ENCODE measurements at regions not wholly inside any gene's neighbourhood (a gene's known extent, or its start where the extent isn't known, plus 50 kb on each side); places are given as distances from the start of the nearest gene placed in this dataset.

DNA sequence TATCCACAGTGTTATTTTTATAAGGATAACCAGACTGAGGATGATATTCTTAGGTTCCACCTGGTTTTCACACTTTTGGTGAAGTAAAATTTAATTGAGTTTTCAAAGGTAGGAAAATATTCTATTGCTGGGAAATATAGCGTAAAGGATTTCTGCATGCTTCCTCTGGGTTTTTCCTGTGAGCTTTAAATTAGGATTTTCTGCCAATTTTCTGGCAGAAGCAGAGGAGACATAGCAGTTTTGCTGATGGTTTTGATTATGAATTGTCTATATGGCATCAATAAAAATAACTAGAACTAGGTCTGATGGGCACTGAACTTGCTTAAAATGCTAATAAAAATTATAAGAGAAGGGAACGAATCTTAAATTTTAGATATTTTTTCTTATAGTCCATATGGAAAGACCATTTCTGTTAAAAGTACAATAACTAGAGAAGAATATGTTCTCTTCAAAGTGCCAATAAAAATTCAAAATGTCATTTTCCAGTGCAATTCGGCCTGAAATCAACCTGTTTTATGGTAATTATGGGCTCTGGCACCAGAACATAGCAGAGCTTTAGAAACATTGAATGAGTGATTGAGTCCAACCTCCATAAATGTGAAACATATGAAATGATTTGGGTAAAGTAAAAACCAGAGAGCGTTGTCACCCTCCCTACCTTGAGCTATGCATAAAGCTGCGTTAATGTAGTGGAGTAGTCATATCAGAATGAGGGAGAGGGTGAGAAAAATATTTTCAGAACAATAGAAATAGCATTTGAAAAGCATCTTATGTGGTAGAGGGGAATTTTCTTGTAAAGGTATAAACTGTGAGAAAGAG is 279.7 kb downstream of the SPRY1 start:
- Histone ChIP-seq H3K27ac (ENCODE audit: low read length) (no peak overlapping the region), H2AFZ (ENCODE audit: low read depth, low read length) (no peak overlapping the region), H3K79me2 (replicated peaks; ENCODE audit: insufficient read depth, low read length) (no peaks in the 10 kb centered on the region), H3K9me2 (ENCODE audit: insufficient read depth, low read length) (no peaks in the 10 kb centered on the region), H3K4me2 (ENCODE audit: low read length) (no peak overlapping the region), H4K20me1 (ENCODE audit: insufficient read depth) (no peaks in the 10 kb centered on the region), H3K27me3 (ENCODE audit: insufficient read depth, low read depth, low read length) (no peaks in the 10 kb centered on the region), H3K9me3 (ENCODE audit: low read length) (no peaks in the 10 kb centered on the region), H3K4me3 (ENCODE audit: low read length) (no peak overlapping the region), H3K9ac (ENCODE audit: low read length) (no peak overlapping the region), H3F3A (ENCODE audit: insufficient read depth, low read length, poor library complexity, severe bottlenecking) (no peaks in the 10 kb centered on the region), H3K36me3 (ENCODE audit: insufficient read depth, low read length) (no peaks in the 10 kb centered on the region)
- TF ChIP-seq MXI1 (conservative IDR thresholded peaks at IDR 0.05; ENCODE audit: poor library complexity, severe bottlenecking) (no peak), SMC3 (conservative IDR thresholded peaks at IDR 0.05; ENCODE audit: poor library complexity) (no peak), RAD21 (conservative IDR thresholded peaks at IDR 0.05) (no peak), EZH2 (IDR thresholded peaks at IDR 0.05; ENCODE audit: borderline replicate concordance, insufficient read depth, low read length, poor library complexity, severe bottlenecking) (no peak), POLR2AphosphoS5 (IDR thresholded peaks at IDR 0.05) (no peak), EP300 (conservative IDR thresholded peaks at IDR 0.05; ENCODE audit: poor library complexity, severe bottlenecking) (no peak)
- TF ChIP-seq, protein P1, sequence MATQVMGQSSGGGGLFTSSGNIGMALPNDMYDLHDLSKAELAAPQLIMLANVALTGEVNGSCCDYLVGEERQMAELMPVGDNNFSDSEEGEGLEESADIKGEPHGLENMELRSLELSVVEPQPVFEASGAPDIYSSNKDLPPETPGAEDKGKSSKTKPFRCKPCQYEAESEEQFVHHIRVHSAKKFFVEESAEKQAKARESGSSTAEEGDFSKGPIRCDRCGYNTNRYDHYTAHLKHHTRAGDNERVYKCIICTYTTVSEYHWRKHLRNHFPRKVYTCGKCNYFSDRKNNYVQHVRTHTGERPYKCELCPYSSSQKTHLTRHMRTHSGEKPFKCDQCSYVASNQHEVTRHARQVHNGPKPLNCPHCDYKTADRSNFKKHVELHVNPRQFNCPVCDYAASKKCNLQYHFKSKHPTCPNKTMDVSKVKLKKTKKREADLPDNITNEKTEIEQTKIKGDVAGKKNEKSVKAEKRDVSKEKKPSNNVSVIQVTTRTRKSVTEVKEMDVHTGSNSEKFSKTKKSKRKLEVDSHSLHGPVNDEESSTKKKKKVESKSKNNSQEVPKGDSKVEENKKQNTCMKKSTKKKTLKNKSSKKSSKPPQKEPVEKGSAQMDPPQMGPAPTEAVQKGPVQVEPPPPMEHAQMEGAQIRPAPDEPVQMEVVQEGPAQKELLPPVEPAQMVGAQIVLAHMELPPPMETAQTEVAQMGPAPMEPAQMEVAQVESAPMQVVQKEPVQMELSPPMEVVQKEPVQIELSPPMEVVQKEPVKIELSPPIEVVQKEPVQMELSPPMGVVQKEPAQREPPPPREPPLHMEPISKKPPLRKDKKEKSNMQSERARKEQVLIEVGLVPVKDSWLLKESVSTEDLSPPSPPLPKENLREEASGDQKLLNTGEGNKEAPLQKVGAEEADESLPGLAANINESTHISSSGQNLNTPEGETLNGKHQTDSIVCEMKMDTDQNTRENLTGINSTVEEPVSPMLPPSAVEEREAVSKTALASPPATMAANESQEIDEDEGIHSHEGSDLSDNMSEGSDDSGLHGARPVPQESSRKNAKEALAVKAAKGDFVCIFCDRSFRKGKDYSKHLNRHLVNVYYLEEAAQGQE (IDR thresholded peaks at IDR 0.05; ENCODE audit: borderline replicate concordance): no peak
- TF ChIP-seq, protein P2, sequence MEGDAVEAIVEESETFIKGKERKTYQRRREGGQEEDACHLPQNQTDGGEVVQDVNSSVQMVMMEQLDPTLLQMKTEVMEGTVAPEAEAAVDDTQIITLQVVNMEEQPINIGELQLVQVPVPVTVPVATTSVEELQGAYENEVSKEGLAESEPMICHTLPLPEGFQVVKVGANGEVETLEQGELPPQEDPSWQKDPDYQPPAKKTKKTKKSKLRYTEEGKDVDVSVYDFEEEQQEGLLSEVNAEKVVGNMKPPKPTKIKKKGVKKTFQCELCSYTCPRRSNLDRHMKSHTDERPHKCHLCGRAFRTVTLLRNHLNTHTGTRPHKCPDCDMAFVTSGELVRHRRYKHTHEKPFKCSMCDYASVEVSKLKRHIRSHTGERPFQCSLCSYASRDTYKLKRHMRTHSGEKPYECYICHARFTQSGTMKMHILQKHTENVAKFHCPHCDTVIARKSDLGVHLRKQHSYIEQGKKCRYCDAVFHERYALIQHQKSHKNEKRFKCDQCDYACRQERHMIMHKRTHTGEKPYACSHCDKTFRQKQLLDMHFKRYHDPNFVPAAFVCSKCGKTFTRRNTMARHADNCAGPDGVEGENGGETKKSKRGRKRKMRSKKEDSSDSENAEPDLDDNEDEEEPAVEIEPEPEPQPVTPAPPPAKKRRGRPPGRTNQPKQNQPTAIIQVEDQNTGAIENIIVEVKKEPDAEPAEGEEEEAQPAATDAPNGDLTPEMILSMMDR (IDR thresholded peaks at IDR 0.05; ENCODE audit: poor library complexity, severe bottlenecking): no peak

DNA sequence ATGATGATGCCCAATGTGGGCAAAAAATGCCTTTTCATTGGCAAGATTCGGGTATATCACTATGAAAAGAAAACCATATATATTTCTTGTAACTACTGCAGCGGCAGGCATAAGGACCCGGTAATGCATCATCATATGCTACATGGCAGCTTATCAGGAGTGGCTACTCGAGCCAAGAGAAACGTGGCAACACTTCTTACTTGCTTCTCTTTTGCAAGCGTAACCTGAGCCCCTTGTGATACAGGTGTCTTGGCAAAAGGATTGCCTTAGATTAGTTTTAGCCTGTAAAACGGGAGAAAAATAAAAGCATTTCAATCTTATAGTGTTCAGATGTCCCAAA is 280.3 kb downstream of the SPRY1 start:
- H3K9me3 ChIP-seq (ENCODE audit: low read length): no peaks in the 10 kb centered on the region
- H4K20me1 ChIP-seq (ENCODE audit: insufficient read depth): no peaks in the 10 kb centered on the region
- no peak overlapping the region for H3K4me2 ChIP-seq (ENCODE audit: low read length)
- no peak overlapping the region for H3K9ac ChIP-seq (ENCODE audit: low read length)
- H3K27ac ChIP-seq (ENCODE audit: low read length): no peak overlapping the region
- H3K4me3 ChIP-seq (ENCODE audit: low read length): no peak overlapping the region
- no peaks in the 10 kb centered on the region for H3F3A ChIP-seq (ENCODE audit: insufficient read depth, low read length, poor library complexity, severe bottlenecking)
- H3K27me3 ChIP-seq (ENCODE audit: insufficient read depth, low read depth, low read length): no peaks in the 10 kb centered on the region
- H3K9me2 ChIP-seq (ENCODE audit: insufficient read depth, low read length): no peaks in the 10 kb centered on the region
- no peaks in the 10 kb centered on the region for H3K79me2 ChIP-seq (replicated peaks; ENCODE audit: insufficient read depth, low read length)
- H3K36me3 ChIP-seq (ENCODE audit: insufficient read depth, low read length): no peaks in the 10 kb centered on the region
- TF ChIP-seq POLR2AphosphoS5 (IDR thresholded peaks at IDR 0.05) (no peak), RAD21 (conservative IDR thresholded peaks at IDR 0.05) (no peak), EP300 (conservative IDR thresholded peaks at IDR 0.05; ENCODE audit: poor library complexity, severe bottlenecking) (no peak), EZH2 (IDR thresholded peaks at IDR 0.05; ENCODE audit: borderline replicate concordance, insufficient read depth, low read length, poor library complexity, severe bottlenecking) (no peak), TAF1 (IDR thresholded peaks at IDR 0.05; ENCODE audit: low read depth) (no peak), SMC3 (conservative IDR thresholded peaks at IDR 0.05; ENCODE audit: poor library complexity) (no peak), MXI1 (conservative IDR thresholded peaks at IDR 0.05; ENCODE audit: poor library complexity, severe bottlenecking) (no peak)
- TF ChIP-seq, protein P1 (IDR thresholded peaks at IDR 0.05; ENCODE audit: borderline replicate concordance): no peak
- TF ChIP-seq, protein P2 (IDR thresholded peaks at IDR 0.05; ENCODE audit: poor library complexity, severe bottlenecking): no peak
- no peak overlapping the region for H2AFZ ChIP-seq (ENCODE audit: low read depth, low read length)

All from neural cell (in vitro differentiated cells).